Type B pancreatic cell (in vitro differentiated cells): ENCODE measurements at regions not wholly inside any gene's neighbourhood (a gene's known extent, or its start where the extent isn't known, plus 50 kb on each side); places are given as distances from the start of the nearest gene placed in this dataset.
A peak's percentile ranks its signal among the peaks of the same experiment; 100 is the strongest.

Experiments used
- DNase-seq: peaks from one replicate; pipeline ENCODE4 v3.0.0; 2021; ENCODE audit warnings: mixed read lengths; ENCODE audit not compliant: unreplicated experiment; ENCODE audit errors: extremely low spot score
- H3K27ac Mint-ChIP-seq: 2 replicates; pipeline ENCODE4 v1.8.0; 2021; ENCODE audit warnings: mild to moderate bottlenecking, mixed read lengths
- H3K27me3 Mint-ChIP-seq: 2 replicates; pipeline ENCODE4 v1.8.0; 2021; ENCODE audit warnings: mixed read lengths
- H3K36me3 Mint-ChIP-seq: 2 replicates; pipeline ENCODE4 v1.8.0; 2021; ENCODE audit warnings: mixed read lengths
- H3K4me1 Mint-ChIP-seq: one replicate; pipeline ENCODE4 v1.8.0; 2021; ENCODE audit warnings: mixed read lengths; ENCODE audit not compliant: unreplicated experiment
- H3K4me3 Mint-ChIP-seq: 2 replicates; pipeline ENCODE4 v1.8.0; 2021; ENCODE audit warnings: mild to moderate bottlenecking, mixed read lengths
- H3K9me3 Mint-ChIP-seq: 2 replicates; pipeline ENCODE4 v1.8.0; 2021; ENCODE audit warnings: mixed read lengths
- CTCF ChIP-seq: fragments of 200-600 bp; sonication (generic); conservative IDR thresholded peaks from 2 replicates; pipeline ENCODE4 v1.5.0; 2021; ENCODE audit warnings: antibody characterized with exemption, mild to moderate bottlenecking

- Mint-ChIP-seq H3K4me1 (peaks cover 31% of the 10 kb centered on the region), H3K9me3 (no peaks in the 10 kb centered on the region), H3K4me3 (no peak overlapping the region), H3K27me3 (peaks cover 3% of the 10 kb centered on the region), H3K27ac (no peak overlapping the region), H3K36me3 (no peaks in the 10 kb centered on the region)
- no peak for TF ChIP-seq CTCF
- DNase-seq: no peak
Measured at GRCh38 chr1:163439471-163439870, 117.7 kb downstream of the NUF2 start.

GRCh38 chr1:163440090-163440489, 118.3 kb downstream of the NUF2 start:
- H3K27me3 Mint-ChIP-seq: peaks cover 3% of the 10 kb centered on the region
- no peaks in the 10 kb centered on the region for H3K36me3 Mint-ChIP-seq
- H3K4me3 Mint-ChIP-seq: peak overlapping the region; percentile 23
- no peak for DNase-seq
- no peaks in the 10 kb centered on the region for H3K9me3 Mint-ChIP-seq
- peak overlapping the region; percentile 19 for H3K27ac Mint-ChIP-seq
- peaks cover 31% of the 10 kb centered on the region for H3K4me1 Mint-ChIP-seq
- no peak for TF ChIP-seq CTCF

GRCh38 chr1:163442231-163442879, 120.6 kb downstream of the NUF2 start:
- no peak overlapping the region for H3K4me3 Mint-ChIP-seq
- no peaks in the 10 kb centered on the region for H3K36me3 Mint-ChIP-seq
- DNase-seq: no peak
- no peak for TF ChIP-seq CTCF
- H3K4me1 Mint-ChIP-seq: peaks cover 23% of the 10 kb centered on the region
- H3K9me3 Mint-ChIP-seq: no peaks in the 10 kb centered on the region
- H3K27me3 Mint-ChIP-seq: peaks cover 3% of the 10 kb centered on the region
- no peak overlapping the region for H3K27ac Mint-ChIP-seq

- Mint-ChIP-seq H3K36me3 (no peaks in the 10 kb centered on the region), H3K4me3 (no peak overlapping the region), H3K27me3 (peaks cover 3% of the 10 kb centered on the region), H3K27ac (no peak overlapping the region), H3K4me1 (peaks cover 23% of the 10 kb centered on the region), H3K9me3 (no peaks in the 10 kb centered on the region)
- DNase-seq: no peak
- no peak for TF ChIP-seq CTCF
Measured at GRCh38 chr1:163442895-163443294, 121.1 kb downstream of the NUF2 start.

- Mint-ChIP-seq H3K9me3 (no peaks in the 10 kb centered on the region), H3K27ac (no peak overlapping the region), H3K4me3 (no peak overlapping the region), H3K4me1 (peaks cover 23% of the 10 kb centered on the region), H3K27me3 (peaks cover 3% of the 10 kb centered on the region), H3K36me3 (no peaks in the 10 kb centered on the region)
- DNase-seq: no peak
- TF ChIP-seq CTCF: no peak
Measured at GRCh38 chr1:163443863-163444262, 122.1 kb downstream of the NUF2 start.

GRCh38 chr1:163444665-163445064, 122.9 kb downstream of the NUF2 start:
- TF ChIP-seq CTCF: no peak
- no peak overlapping the region for H3K4me3 Mint-ChIP-seq
- DNase-seq: no peak
- H3K9me3 Mint-ChIP-seq: no peaks in the 10 kb centered on the region
- H3K36me3 Mint-ChIP-seq: no peaks in the 10 kb centered on the region
- no peak overlapping the region for H3K27ac Mint-ChIP-seq
- peaks cover 17% of the 10 kb centered on the region for H3K4me1 Mint-ChIP-seq
- H3K27me3 Mint-ChIP-seq: no peaks in the 10 kb centered on the region
